Keratinocyte (primary cell): ENCODE measurements at regions not wholly inside any gene's neighbourhood (a gene's known extent, or its start where the extent isn't known, plus 50 kb on each side); places are given as distances from the start of the nearest gene placed in this dataset.

Experiments
- DNase-seq: peaks from one replicate; pipeline ENCODE4 v3.0.0-alpha.2; 2011; ENCODE audit warnings: low read depth, missing footprints, low spot score
- FAIRE-seq: peaks from 2 replicates; lab custom pipeline; 2011; peaks lifted over from hg19 to GRCh38; lab: Jason Lieb, UNC
- H2AFZ ChIP-seq: 2 replicates; pipeline ENCODE4 v1.6.0; 2012; ENCODE audit warnings: low read length, control low read depth, inconsistent platforms; ENCODE audit not compliant: control insufficient read depth
- H3K27ac ChIP-seq: 2 replicates; pipeline ENCODE4 v1.5.1; 2011; ENCODE audit warnings: low read length; ENCODE audit not compliant: control insufficient read depth, insufficient read depth
- H3K27me3 ChIP-seq: 3 replicates; pipeline ENCODE4 v1.6.0; 2011; ENCODE audit warnings: low read length; ENCODE audit not compliant: control insufficient read depth, insufficient read depth; ENCODE audit errors: extremely low read depth
- H3K36me3 ChIP-seq, 2 experiments: 2 replicates in 1 of 2; 3 replicates in 1 of 2; pipeline ENCODE4 v1.5.1; 2011; ENCODE audit warnings: low read length in 2 of 2, mild to moderate bottlenecking in 1 of 2; ENCODE audit not compliant: control insufficient read depth in 2 of 2, insufficient read depth in 2 of 2; ENCODE audit errors: extremely low read depth in 1 of 2
- H3K4me1 ChIP-seq: 3 replicates; pipeline ENCODE4 v1.5.1; 2011; ENCODE audit warnings: low read length; ENCODE audit not compliant: control insufficient read depth, insufficient read depth; ENCODE audit errors: extremely low read depth
- H3K4me2 ChIP-seq: 3 replicates; pipeline ENCODE4 v1.6.0; 2011; ENCODE audit warnings: low read depth, low read length; ENCODE audit not compliant: control insufficient read depth, insufficient read depth; ENCODE audit errors: extremely low read depth
- H3K4me3 ChIP-seq, 3 experiments: fragments of 200-600 bp in 1 of 3; sonication (generic) in 1 of 3; 2 replicates in 2 of 3; 3 replicates in 1 of 3; pipeline ENCODE4 v1.5.1; 2011 to 2016; ENCODE audit warnings: low read length in 3 of 3, mild to moderate bottlenecking in 3 of 3, control low read depth in 2 of 3, inconsistent platforms in 1 of 3, low read depth in 1 of 3, mixed read lengths in 1 of 3, mixed run types in 1 of 3, moderate library complexity in 1 of 3; ENCODE audit not compliant: control insufficient read depth in 2 of 3, insufficient read depth in 2 of 3; ENCODE audit errors: extremely low read depth in 1 of 3
- H3K79me2 ChIP-seq: 2 replicates; pipeline ENCODE4 v1.6.0; 2012; ENCODE audit warnings: low read length; ENCODE audit not compliant: control insufficient read depth, insufficient read depth
- H3K9ac ChIP-seq: 3 replicates; pipeline ENCODE4 v1.6.0; 2011; ENCODE audit warnings: low read length; ENCODE audit not compliant: control insufficient read depth, insufficient read depth; ENCODE audit errors: extremely low read depth
- H3K9me1 ChIP-seq: 3 replicates; pipeline ENCODE4 v1.6.0; 2011; ENCODE audit warnings: low read length; ENCODE audit not compliant: control insufficient read depth, insufficient read depth; ENCODE audit errors: extremely low read depth
- H3K9me3 ChIP-seq: 2 replicates; pipeline ENCODE4 v1.5.1; 2012; ENCODE audit warnings: low read depth, low read length; ENCODE audit not compliant: control insufficient read depth
- H4K20me1 ChIP-seq: 3 replicates; pipeline ENCODE4 v1.6.0; 2011; ENCODE audit warnings: low read length; ENCODE audit not compliant: control insufficient read depth, insufficient read depth; ENCODE audit errors: extremely low read depth
- EZH2 ChIP-seq: IDR thresholded peaks from one replicate; pipeline ENCODE4 v1.6.1; 2012; ENCODE audit warnings: inconsistent platforms, mild to moderate bottlenecking, low read length, moderate library complexity
- dilution Hi-C: fragments of 300-500 bp; cut with MboI; formaldehyde crosslinking; loops from one replicate; pipeline ENCODE4 v1.7.0; 2020; ENCODE audit warnings: low sequenced_read_pairs; ENCODE audit not compliant: extremely low pct_ligation_motif_present
- TF ChIP-seq, protein P1 (sequence below), 3 experiments: IDR thresholded peaks in 1 of 3; conservative IDR thresholded peaks in 1 of 3; optimal IDR thresholded peaks in 1 of 3; 2 replicates in 2 of 3; 3 replicates in 1 of 3; pipeline versions ENCODE3 to v1.5.1; 2011; ENCODE audit warnings: low read length in 3 of 3, mild to moderate bottlenecking in 3 of 3, moderate library complexity in 2 of 3, control low read depth in 1 of 3, inconsistent platforms in 1 of 3; ENCODE audit not compliant: insufficient read depth in 2 of 3; ENCODE audit errors: extremely low read depth in 1 of 3

DNA sequence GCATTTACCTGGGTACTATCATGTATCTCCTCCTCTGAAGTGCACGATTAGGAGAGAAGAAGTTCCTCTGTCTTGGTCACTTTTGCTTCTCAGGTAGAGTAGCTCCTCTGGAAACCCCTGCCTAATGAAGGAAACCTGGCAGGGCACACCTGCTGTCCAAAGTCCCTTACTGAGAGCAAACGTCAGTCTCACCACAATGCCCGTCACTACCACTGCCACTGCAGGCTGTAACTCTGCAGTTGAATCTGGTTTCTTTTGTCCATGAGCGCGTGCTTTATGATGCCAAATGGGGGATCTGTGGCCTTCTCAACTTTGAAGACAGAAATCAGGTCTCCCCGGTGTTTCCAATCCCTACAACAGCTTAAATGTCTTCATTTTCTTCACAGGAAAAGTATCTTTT is 1068.6 kb downstream of the BCL11B start:
- Histone ChIP-seq H3K9ac (no peak overlapping the region), H3K79me2 (no peaks in the 10 kb centered on the region), H3K4me2 (no peak overlapping the region), H3K27ac (no peak overlapping the region), H4K20me1 (no peaks in the 10 kb centered on the region), H3K4me1 (no peaks in the 10 kb centered on the region), H3K9me1 (no peaks in the 10 kb centered on the region), H3K27me3 (no peaks in the 10 kb centered on the region), H3K9me3 (no peaks in the 10 kb centered on the region), H3K4me3 (no peak overlapping the region), H2AFZ (no peak overlapping the region), H3K36me3 (no peaks in the 10 kb centered on the region)
- dilution Hi-C loops: no loop called here
- no peak for DNase-seq
- FAIRE-seq: no peak
- TF ChIP-seq, protein P1, sequence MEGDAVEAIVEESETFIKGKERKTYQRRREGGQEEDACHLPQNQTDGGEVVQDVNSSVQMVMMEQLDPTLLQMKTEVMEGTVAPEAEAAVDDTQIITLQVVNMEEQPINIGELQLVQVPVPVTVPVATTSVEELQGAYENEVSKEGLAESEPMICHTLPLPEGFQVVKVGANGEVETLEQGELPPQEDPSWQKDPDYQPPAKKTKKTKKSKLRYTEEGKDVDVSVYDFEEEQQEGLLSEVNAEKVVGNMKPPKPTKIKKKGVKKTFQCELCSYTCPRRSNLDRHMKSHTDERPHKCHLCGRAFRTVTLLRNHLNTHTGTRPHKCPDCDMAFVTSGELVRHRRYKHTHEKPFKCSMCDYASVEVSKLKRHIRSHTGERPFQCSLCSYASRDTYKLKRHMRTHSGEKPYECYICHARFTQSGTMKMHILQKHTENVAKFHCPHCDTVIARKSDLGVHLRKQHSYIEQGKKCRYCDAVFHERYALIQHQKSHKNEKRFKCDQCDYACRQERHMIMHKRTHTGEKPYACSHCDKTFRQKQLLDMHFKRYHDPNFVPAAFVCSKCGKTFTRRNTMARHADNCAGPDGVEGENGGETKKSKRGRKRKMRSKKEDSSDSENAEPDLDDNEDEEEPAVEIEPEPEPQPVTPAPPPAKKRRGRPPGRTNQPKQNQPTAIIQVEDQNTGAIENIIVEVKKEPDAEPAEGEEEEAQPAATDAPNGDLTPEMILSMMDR (optimal IDR thresholded peaks at IDR 0.05 in 1 of 3, IDR thresholded peaks at IDR 0.05 in 1 of 3, conservative IDR thresholded peaks at IDR 0.05 in 1 of 3; ENCODE audit: extremely low read depth in 1 of 3, insufficient read depth in 2 of 3, low read length in 3 of 3): no peak
- no peak for TF ChIP-seq EZH2

DNA sequence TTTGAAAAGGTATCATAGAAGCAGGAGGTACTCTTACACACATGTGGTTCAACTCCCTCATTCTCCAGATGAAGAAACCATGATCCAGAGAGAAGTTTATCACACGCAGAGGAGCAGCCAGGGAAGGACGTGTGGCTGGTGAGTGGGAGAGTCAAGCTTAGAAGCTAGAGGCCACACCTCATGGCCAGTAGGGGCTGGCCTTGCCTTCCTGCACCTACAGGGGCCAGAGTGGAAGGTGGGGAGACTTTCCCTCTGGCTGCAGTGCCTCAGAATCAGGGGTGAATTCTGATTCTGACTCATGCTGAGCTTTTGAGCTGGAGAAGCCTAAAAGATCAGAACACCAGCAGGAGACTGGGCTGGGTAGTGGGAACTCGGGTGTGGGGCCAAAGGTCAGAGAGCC is 1067.9 kb downstream of the BCL11B start:
- H3K27ac ChIP-seq: no peak overlapping the region
- dilution Hi-C loops: no loop called here
- no peak overlapping the region for H3K4me3 ChIP-seq
- no peak overlapping the region for H2AFZ ChIP-seq
- H3K27me3 ChIP-seq: no peaks in the 10 kb centered on the region
- DNase-seq (no peak), FAIRE-seq (no peak)
- H4K20me1 ChIP-seq: no peaks in the 10 kb centered on the region
- no peaks in the 10 kb centered on the region for H3K4me1 ChIP-seq
- no peak overlapping the region for H3K4me2 ChIP-seq
- H3K9me1 ChIP-seq: no peaks in the 10 kb centered on the region
- H3K36me3 ChIP-seq: no peaks in the 10 kb centered on the region
- no peaks in the 10 kb centered on the region for H3K79me2 ChIP-seq
- H3K9ac ChIP-seq: no peak overlapping the region
- TF ChIP-seq, protein P1 (optimal IDR thresholded peaks at IDR 0.05 in 1 of 3, IDR thresholded peaks at IDR 0.05 in 1 of 3, conservative IDR thresholded peaks at IDR 0.05 in 1 of 3; ENCODE audit: extremely low read depth in 1 of 3, insufficient read depth in 2 of 3, low read length in 3 of 3): no peak
- TF ChIP-seq EZH2: no peak
- H3K9me3 ChIP-seq: no peaks in the 10 kb centered on the region
